Hypothalamus (tissue), 51 donors: ENCODE measurements at regions not wholly inside any gene's neighbourhood (a gene's known extent, or its start where the extent isn't known, plus 50 kb on each side); places are given as distances from the start of the nearest gene placed in this dataset.
"Not testable (repeated sequence)": the region's sequence is repeated elsewhere in the genome, so short reads cannot be mapped to it uniquely, and the experiment has no call there.

ENCODE experiments used
- DNase-seq, 51 donors: peaks; one replicate each; lab custom pipeline; 2025; lab: John Stamatoyannopoulos, UW

DNA sequence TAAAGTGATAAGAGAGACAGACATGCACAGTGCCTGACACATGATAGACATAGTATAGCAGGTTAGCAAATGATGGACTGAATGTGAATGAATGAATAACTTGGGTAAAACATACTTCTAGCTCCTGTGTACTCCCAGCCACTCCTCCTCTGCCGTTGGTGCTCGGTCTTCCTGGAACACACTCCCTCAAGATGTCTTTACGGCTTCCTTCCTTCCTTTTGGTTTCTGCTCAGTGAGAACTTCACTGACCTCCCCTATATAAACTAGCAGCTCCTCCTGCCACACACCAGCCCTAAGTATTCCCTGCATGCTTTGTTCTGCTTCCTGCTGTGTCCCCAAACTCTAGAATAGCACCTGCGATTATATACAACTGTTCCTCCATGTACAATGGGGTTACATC lies 50.2 kb downstream of the RAD54L2 start:
- DNase-seq, result no peak

DNA sequence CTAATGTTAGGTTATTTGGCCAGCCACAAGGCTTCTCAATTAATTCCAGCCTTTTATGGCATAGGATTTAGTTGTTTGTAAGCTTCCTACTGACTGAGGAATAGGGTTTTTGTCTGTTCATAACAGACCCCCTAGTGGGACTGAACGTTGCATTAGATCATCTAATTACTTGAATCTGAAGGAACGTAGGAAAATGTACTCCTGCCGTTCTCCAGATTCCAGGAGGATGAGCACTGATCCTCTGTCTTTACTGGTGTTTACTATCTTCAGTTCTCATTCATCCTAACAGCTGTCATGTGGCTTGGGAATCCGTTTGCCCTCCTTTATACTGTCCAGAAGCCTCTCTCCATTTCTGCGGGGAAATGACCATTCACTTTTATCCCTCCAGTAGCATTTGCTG lies 52.7 kb downstream of the RAD54L2 start:
- no peak for DNase-seq

- no peak for DNase-seq
Measured at GRCh38 chr3:51593697-51594096, 55.2 kb downstream of the RAD54L2 start.

DNA sequence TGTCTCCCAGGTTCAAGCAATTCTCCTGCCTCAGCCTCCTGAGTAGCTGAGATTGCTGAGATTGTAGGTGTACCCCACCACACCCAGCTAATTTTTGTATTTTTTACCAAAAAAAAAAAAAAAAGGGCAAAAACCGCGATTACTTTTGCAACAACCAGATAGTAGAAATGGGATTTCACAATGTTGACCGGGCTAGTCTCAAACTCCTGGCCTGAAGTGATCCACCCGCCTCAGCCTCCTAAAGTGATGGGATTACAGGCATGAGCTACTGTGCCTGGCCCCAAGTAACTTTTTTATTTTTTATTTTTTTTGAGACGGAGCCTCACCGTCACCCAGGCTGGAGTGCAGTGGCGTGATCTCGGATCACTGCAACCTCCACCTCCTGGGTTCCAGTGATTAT lies 61.1 kb downstream of the RAD54L2 start:
- not testable (repeated sequence) for DNase-seq

DNA sequence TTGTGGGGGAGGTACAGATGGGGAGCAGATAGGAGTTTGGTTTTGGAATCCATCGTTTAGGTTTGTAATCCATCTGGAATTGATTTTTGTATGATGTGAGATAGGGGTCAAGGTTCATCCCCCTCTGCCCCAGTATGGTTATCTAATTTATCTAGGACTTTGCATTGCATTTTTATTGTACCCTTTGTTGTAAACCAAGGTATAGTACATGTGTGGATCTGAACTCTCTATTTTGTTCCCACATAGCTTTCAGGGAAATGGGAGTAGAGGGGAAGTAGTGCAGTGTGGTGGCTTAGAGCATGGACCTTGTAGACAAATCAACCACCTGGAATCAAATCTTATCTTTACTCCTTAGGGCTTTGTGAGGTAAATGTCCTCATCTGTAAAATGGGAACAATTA lies 65.7 kb downstream of the RAD54L2 start:
- no peak for DNase-seq

GRCh38 chr3:51605938-51606337 lies 65.1 kb upstream of the TEX264 start:
- DNase-seq, result no peak

- DNase-seq, result not testable (repeated sequence)
Measured at GRCh38 chr3:51606871-51607270, 64.2 kb upstream of the TEX264 start.

GRCh38 chr3:51607591-51608325 lies 63.3 kb upstream of the TEX264 start:
- DNase-seq, result not testable (repeated sequence)

GRCh38 chr3:51610708-51611107 lies 60.3 kb upstream of the TEX264 start:
- DNase-seq, result no peak

- DNase-seq, result no peak
Measured at GRCh38 chr3:51617597-51617996, 53.5 kb upstream of the TEX264 start.

DNA sequence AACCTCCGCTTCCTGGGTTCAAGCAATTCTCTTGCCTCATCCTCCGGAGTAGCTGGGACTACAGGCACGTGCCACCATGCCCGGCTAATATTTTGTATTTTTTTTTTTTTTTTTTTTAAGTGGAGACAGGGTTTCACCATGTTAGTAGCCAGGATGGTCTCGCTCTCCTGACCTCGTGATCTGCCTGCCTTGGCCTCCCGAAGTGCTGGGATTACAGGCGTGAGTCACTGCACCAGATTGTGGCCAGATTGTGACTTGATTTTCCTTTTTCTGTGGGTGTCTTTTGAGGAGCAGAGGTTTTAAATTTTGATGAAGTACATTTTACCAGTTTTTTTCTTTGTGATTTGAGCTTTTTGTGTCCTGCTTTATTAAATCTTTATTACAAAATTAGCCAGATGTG lies 53.0 kb upstream of the TEX264 start:
- DNase-seq, result not testable (repeated sequence)

DNA sequence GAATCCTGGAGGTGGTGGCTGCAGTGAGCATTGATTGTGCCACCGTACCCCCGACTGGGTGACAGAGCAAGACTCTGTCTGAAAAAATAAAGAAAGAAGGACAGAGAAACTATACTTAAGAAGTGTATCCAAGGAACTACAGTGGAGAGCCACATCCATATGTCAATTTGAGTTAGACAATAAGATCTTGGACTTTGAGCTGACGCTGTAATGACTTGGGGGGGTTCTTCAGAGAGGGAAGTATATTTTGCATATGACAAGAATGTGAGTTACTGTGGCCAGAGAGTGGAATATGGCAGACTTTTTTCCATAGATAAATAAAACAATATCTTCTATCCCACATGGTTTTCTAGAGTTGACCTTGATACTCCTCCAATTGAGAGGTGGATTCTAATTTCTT lies 52.6 kb upstream of the TEX264 start:
- DNase-seq, result no peak

DNA sequence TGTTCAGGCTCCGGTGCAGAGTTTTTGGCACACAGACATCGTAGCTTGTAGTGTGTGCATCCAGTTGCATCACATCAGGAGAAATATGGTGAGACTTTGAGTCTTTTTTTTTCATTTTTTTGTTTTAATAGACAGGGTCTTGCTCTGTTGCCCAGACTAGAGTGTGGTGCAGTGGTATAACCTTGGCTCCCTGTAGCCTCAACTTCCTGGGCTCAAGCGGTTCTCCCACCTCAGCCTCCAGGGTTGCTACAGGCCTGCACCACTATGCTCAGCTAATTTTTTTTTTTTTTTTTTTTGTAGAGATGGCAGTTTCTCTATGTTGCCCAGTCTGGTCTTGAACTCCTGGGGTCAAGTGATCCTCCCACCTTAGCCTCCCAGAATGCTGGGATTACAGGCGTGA lies 51.1 kb upstream of the TEX264 start:
- no peak for DNase-seq

GRCh38 chr3:51620543-51620942 lies 50.5 kb upstream of the TEX264 start:
- peak in 1 of 51 donors; percentile 8 for DNase-seq

- no peak for DNase-seq
Measured at GRCh38 chr3:51621091-51621892, 49.8 kb upstream of the TEX264 start.
